ENCODE measurements at regions not wholly inside any gene's neighbourhood (a gene's known extent, or its start where the extent isn't known, plus 50 kb on each side); places are given as distances from the start of the nearest gene placed in this dataset.
"Not testable (repeated sequence)": the region's sequence is repeated elsewhere in the genome, so short reads cannot be mapped to it uniquely, and the experiment has no call there.

GRCh38 chr7:76679174-76679573 lies 52.1 kb upstream of the POMZP3 start:
- not testable (repeated sequence) for H3K27ac ChIP-seq (ENCODE audit: low read length); H3K9me3 ChIP-seq (ENCODE audit: control insufficient read depth, insufficient read depth, low read length); DNase-seq (ENCODE audit: low read depth, low spot score); H3K36me3 ChIP-seq (ENCODE audit: control insufficient read depth, insufficient read depth, low read length); H3K4me3 ChIP-seq (ENCODE audit: low read length); H3K4me1 ChIP-seq (ENCODE audit: control insufficient read depth, insufficient read depth, low read length); H3K27me3 ChIP-seq (ENCODE audit: control insufficient read depth, insufficient read depth, low read length)
- no CpG with 5 or more reads among the region's 2 CpGs for WGBS (ENCODE audit: insufficient coverage, insufficient read length)

DNA sequence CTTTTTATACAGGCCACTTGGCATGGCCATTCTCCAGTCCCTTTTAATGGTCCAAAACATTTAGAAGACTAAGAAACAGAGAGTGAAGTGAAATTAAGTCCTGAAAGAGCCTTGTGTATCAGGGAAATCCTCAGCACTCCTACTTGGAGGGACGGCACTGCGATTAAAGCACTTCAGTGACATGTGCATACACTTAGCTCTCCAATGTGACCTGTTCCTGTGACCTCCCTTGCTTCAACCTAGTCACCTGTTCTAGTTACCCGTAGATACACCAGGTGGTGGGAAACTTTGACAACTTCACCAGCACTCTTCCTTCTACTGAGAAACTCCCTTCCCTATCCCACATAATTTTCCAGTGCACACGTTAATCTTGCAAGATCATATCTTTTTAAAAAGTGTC lies 51.4 kb upstream of the POMZP3 start:
- not testable (repeated sequence) for H3K27me3 ChIP-seq (ENCODE audit: control insufficient read depth, insufficient read depth, low read length); H3K36me3 ChIP-seq (ENCODE audit: control insufficient read depth, insufficient read depth, low read length); H3K4me3 ChIP-seq (ENCODE audit: low read length); H3K4me1 ChIP-seq (ENCODE audit: control insufficient read depth, insufficient read depth, low read length); H3K9me3 ChIP-seq (ENCODE audit: control insufficient read depth, insufficient read depth, low read length); H3K27ac ChIP-seq (ENCODE audit: low read length); DNase-seq (ENCODE audit: low read depth, low spot score)
- WGBS (ENCODE audit: insufficient coverage, insufficient read length): no CpG with 5 or more reads among the region's 4 CpGs

- H3K36me3 ChIP-seq (ENCODE audit: control insufficient read depth, insufficient read depth, low read length); H3K4me3 ChIP-seq (ENCODE audit: low read length); H3K9me3 ChIP-seq (ENCODE audit: control insufficient read depth, insufficient read depth, low read length); H3K4me1 ChIP-seq (ENCODE audit: control insufficient read depth, insufficient read depth, low read length); H3K27ac ChIP-seq (ENCODE audit: low read length); H3K27me3 ChIP-seq (ENCODE audit: control insufficient read depth, insufficient read depth, low read length); DNase-seq (ENCODE audit: low read depth, low spot score): not testable (repeated sequence)
- no CpG with 5 or more reads among the region's 1 CpG for WGBS (ENCODE audit: insufficient coverage, insufficient read length)
Observed at GRCh38 chr7:76676890-76677289, 49.8 kb upstream of the POMZP3 start.

All from iPS DF 6.9 (cell line).